EL (cell line): ENCODE measurements at regions not wholly inside any gene's neighbourhood (a gene's known extent, or its start where the extent isn't known, plus 50 kb on each side); places are given as distances from the start of the nearest gene placed in this dataset.
"Not testable (repeated sequence)": the region's sequence is repeated elsewhere in the genome, so short reads cannot be mapped to it uniquely, and the experiment has no call there.

ENCODE experiments used
- DNase-seq: peaks from one replicate; pipeline ENCODE4 v3.0.0-alpha.2; 2016

- no peak for DNase-seq
Measured at GRCh38 chr2:41326851-41327250, 721.0 kb upstream of the PKDCC start.

- no peak for DNase-seq
Measured at GRCh38 chr2:41329040-41329439, 718.8 kb upstream of the PKDCC start.

- no peak for DNase-seq
Measured at GRCh38 chr2:41334159-41334558, 713.7 kb upstream of the PKDCC start.

- DNase-seq: not testable (repeated sequence)
Measured at GRCh38 chr2:41335573-41335972, 712.2 kb upstream of the PKDCC start.

- DNase-seq: no peak
Measured at GRCh38 chr2:41337956-41338355, 709.9 kb upstream of the PKDCC start.

GRCh38 chr2:41344529-41344928, 703.3 kb upstream of the PKDCC start:
- no peak for DNase-seq

- no peak for DNase-seq
Measured at GRCh38 chr2:41353060-41353459, 694.8 kb upstream of the PKDCC start.

GRCh38 chr2:41355794-41356193, 692.0 kb upstream of the PKDCC start:
- DNase-seq: no peak

- DNase-seq: no peak
Measured at GRCh38 chr2:41364842-41365241, 683.0 kb upstream of the PKDCC start.

- DNase-seq: no peak
Measured at GRCh38 chr2:41375901-41376300, 671.9 kb upstream of the PKDCC start.

- no peak for DNase-seq
Measured at GRCh38 chr2:41377837-41378236, 670.0 kb upstream of the PKDCC start.

GRCh38 chr2:41378420-41378819, 669.4 kb upstream of the PKDCC start:
- DNase-seq: no peak

GRCh38 chr2:41379496-41380221, 668.2 kb upstream of the PKDCC start:
- no peak for DNase-seq

- DNase-seq: no peak
Measured at GRCh38 chr2:41381701-41382100, 666.1 kb upstream of the PKDCC start.

GRCh38 chr2:41387519-41387918, 660.3 kb upstream of the PKDCC start:
- no peak for DNase-seq

GRCh38 chr2:41393621-41394020, 654.2 kb upstream of the PKDCC start:
- DNase-seq: no peak

- no peak for DNase-seq
Measured at GRCh38 chr2:41394541-41394940, 653.3 kb upstream of the PKDCC start.

GRCh38 chr2:41395692-41396091, 652.1 kb upstream of the PKDCC start:
- DNase-seq: no peak

- no peak for DNase-seq
Measured at GRCh38 chr2:41399437-41400087, 648.3 kb upstream of the PKDCC start.

GRCh38 chr2:41400088-41400665, 647.6 kb upstream of the PKDCC start:
- peak; percentile 16 for DNase-seq

- DNase-seq: no peak
Measured at GRCh38 chr2:41405441-41405840, 642.4 kb upstream of the PKDCC start.

- no peak for DNase-seq
Measured at GRCh38 chr2:41409328-41409727, 638.5 kb upstream of the PKDCC start.

- DNase-seq: no peak
Measured at GRCh38 chr2:41410011-41410410, 637.8 kb upstream of the PKDCC start.

GRCh38 chr2:41413813-41414485, 633.9 kb upstream of the PKDCC start:
- no peak for DNase-seq
